Endothelial cell of umbilical vein (primary cell): ENCODE measurements at regions not wholly inside any gene's neighbourhood (a gene's known extent, or its start where the extent isn't known, plus 50 kb on each side); places are given as distances from the start of the nearest gene placed in this dataset.

ENCODE experiments used
- BruUV-seq: library from RNA; stranded (reverse); fragments of 400-500 nt; replicated peaks from 2 replicates; lab custom pipeline; 2021; lab: Mats Ljungman, UMichigan
- CTCF ChIA-PET: fragments of 300-600, 350-600 bp; sonication (Branson Sonifier 250); formaldehyde crosslinking; loops from one replicate; lab custom pipeline; 2021; ENCODE audit warnings: antibody characterized with exemption, inconsistent platforms; lab: Charles Lee
- POLR2A ChIA-PET: fragments of 300-600, 350-600 bp; sonication (Branson Sonifier 250); formaldehyde crosslinking; loops from one replicate; lab custom pipeline; 2021; ENCODE audit warnings: antibody characterized with exemption, inconsistent platforms; lab: Charles Lee
- DNase-seq: peaks from one replicate; pipeline ENCODE4 v3.0.0-alpha.2; 2011; ENCODE audit warnings: low read depth, low spot score
- FAIRE-seq: peaks from 2 replicates; lab custom pipeline; 2011; peaks lifted over from hg19 to GRCh38; lab: Jason Lieb, UNC
- H2AFZ ChIP-seq: 2 replicates; pipeline ENCODE4 v1.6.0; 2012; ENCODE audit warnings: low read depth, low read length, control low read depth, inconsistent platforms
- H3K27ac ChIP-seq: 2 replicates; pipeline ENCODE4 v1.5.1; 2011; ENCODE audit warnings: low read depth, mild to moderate bottlenecking, control low read depth, low read length, moderate library complexity; ENCODE audit not compliant: insufficient read depth
- H3K27me3 ChIP-seq, 2 experiments: 2 replicates each; pipeline versions ENCODE4 v1.6.0 to v1.6.1; 2011; ENCODE audit warnings: low read length in 2 of 2, mixed read lengths in 1 of 2; ENCODE audit not compliant: control insufficient read depth in 2 of 2, insufficient read depth in 2 of 2
- H3K36me3 ChIP-seq, 2 experiments: 2 replicates in 1 of 2; 3 replicates in 1 of 2; pipeline ENCODE4 v1.5.1; 2011; ENCODE audit warnings: low read length in 2 of 2, mild to moderate bottlenecking in 1 of 2, moderate library complexity in 1 of 2; ENCODE audit not compliant: control insufficient read depth in 2 of 2, insufficient read depth in 2 of 2; ENCODE audit errors: extremely low read depth in 1 of 2
- H3K4me1 ChIP-seq: 3 replicates; pipeline ENCODE4 v1.5.1; 2011; ENCODE audit warnings: mild to moderate bottlenecking, low read length; ENCODE audit not compliant: control insufficient read depth, insufficient read depth; ENCODE audit errors: extremely low read depth
- H3K4me2 ChIP-seq: 2 replicates; pipeline ENCODE4 v1.6.1; 2011; ENCODE audit warnings: low read length, control low read depth, mixed read lengths; ENCODE audit not compliant: insufficient read depth
- H3K4me3 ChIP-seq, 3 experiments: fragments of 200-600 bp in 1 of 3; sonication (generic), shearing (Covaris generic) in 1 of 3; replicated peaks in 1 of 3; 2 replicates each; pipeline ENCODE4 v1.5.1; 2011 to 2016; ENCODE audit warnings: control low read depth in 3 of 3, low read length in 3 of 3, mild to moderate bottlenecking in 2 of 3, inconsistent platforms in 1 of 3, low read depth in 1 of 3, moderate library complexity in 1 of 3; ENCODE audit not compliant: insufficient read depth in 1 of 3
- H3K79me2 ChIP-seq: 2 replicates; pipeline ENCODE4 v1.6.0; 2012; ENCODE audit warnings: low read length, inconsistent platforms; ENCODE audit not compliant: control insufficient read depth, insufficient read depth
- H3K9ac ChIP-seq: replicated peaks from 2 replicates; pipeline ENCODE3; 2011; ENCODE audit warnings: low read length, control low read depth; ENCODE audit not compliant: insufficient read depth; ENCODE audit errors: extremely low read depth
- H3K9me1 ChIP-seq: replicated peaks from 3 replicates; pipeline ENCODE4 v1.6.0; 2011; ENCODE audit warnings: mild to moderate bottlenecking, low read length; ENCODE audit not compliant: control insufficient read depth, insufficient read depth; ENCODE audit errors: extremely low read depth
- H3K9me3 ChIP-seq: replicated peaks from 2 replicates; pipeline ENCODE4 v1.5.1; 2012; ENCODE audit warnings: low read length, inconsistent platforms; ENCODE audit not compliant: control insufficient read depth, insufficient read depth
- H4K20me1 ChIP-seq: replicated peaks from 2 replicates; pipeline ENCODE3; 2011; ENCODE audit warnings: mild to moderate bottlenecking, low read length; ENCODE audit not compliant: control insufficient read depth, insufficient read depth; ENCODE audit errors: extremely low read depth
- CTCF ChIP-seq, 2 donors: IDR thresholded peaks; 1 replicate in 1 of 2; 2 replicates in 1 of 2; pipeline ENCODE4 v1.5.1; 2011; ENCODE audit warnings: low read length in 2 of 2, mild to moderate bottlenecking in 2 of 2, moderate library complexity in 2 of 2, control low read depth in 1 of 2, inconsistent platforms in 1 of 2, low read depth in 1 of 2; ENCODE audit not compliant: insufficient read depth in 1 of 2; ENCODE audit errors: extremely low read depth in 1 of 2
- EZH2 ChIP-seq: IDR thresholded peaks from 2 replicates; pipeline ENCODE4 v1.6.1; 2012; ENCODE audit warnings: borderline replicate concordance, low read depth, mild to moderate bottlenecking, moderate library complexity, low read length, inconsistent platforms; ENCODE audit not compliant: severe bottlenecking
- FOS ChIP-seq: IDR thresholded peaks from 2 replicates; pipeline ENCODE4 v1.6.1; 2011; ENCODE audit warnings: mild to moderate bottlenecking, low read length, moderate library complexity, borderline replicate concordance; ENCODE audit not compliant: insufficient read depth
- GATA2 ChIP-seq: IDR thresholded peaks from 2 replicates; pipeline ENCODE4 v1.7.0; 2011; ENCODE audit warnings: low read depth, mild to moderate bottlenecking, moderate library complexity, mixed read lengths, low read length; ENCODE audit not compliant: insufficient read length, insufficient read depth
- JUN ChIP-seq: IDR thresholded peaks from 2 replicates; pipeline ENCODE4 v1.6.1; 2011; ENCODE audit warnings: borderline replicate concordance, low read depth; ENCODE audit not compliant: insufficient read length, insufficient read depth
- MAX ChIP-seq: IDR thresholded peaks from 2 replicates; pipeline ENCODE4 v1.6.1; 2011; ENCODE audit not compliant: insufficient read depth, insufficient read length
- MYC ChIP-seq: IDR thresholded peaks from one replicate; pipeline ENCODE4 v1.6.1; 2011; ENCODE audit warnings: mild to moderate bottlenecking, low read depth, low read length
- POLR2A ChIP-seq: IDR thresholded peaks from 2 replicates; pipeline ENCODE4 v1.6.1; 2012; ENCODE audit warnings: low read depth, mild to moderate bottlenecking, control low read depth, low read length
- dilution Hi-C: fragments of 300-500 bp; cut with MboI; formaldehyde crosslinking; loops from one replicate; pipeline ENCODE4 v1.15.0; 2019; ENCODE audit warnings: low sequenced_read_pairs; ENCODE audit not compliant: extremely low pct_ligation_motif_present
- intact Hi-C: fragments of 100-400 bp; cut with micrococcal nuclease; formaldehyde crosslinking; loops from one replicate; pipeline ENCODE4 v1.10.0; 2022

- BruUV-seq = no TSS peak
- H2AFZ ChIP-seq = no peak overlapping the region
- CTCF ChIA-PET = no interaction called here
These were observed 105.4 kb downstream of the ZNF429 start for GRCh38 chr19:21610787-21611186.

More at GRCh38 chr19:21610787-21611186, 105.4 kb downstream of the ZNF429 start:
- Histone ChIP-seq H3K9ac (no peak overlapping the region), H3K36me3 (no peaks in the 10 kb centered on the region), H4K20me1 (no peaks in the 10 kb centered on the region), H3K4me3 (no peak overlapping the region), H3K79me2 (no peaks in the 10 kb centered on the region), H3K27ac (no peak overlapping the region), H3K9me3 (peaks cover 3% of the 10 kb centered on the region), H3K4me2 (no peak overlapping the region), H3K27me3 (no peaks in the 10 kb centered on the region), H3K9me1 (no peaks in the 10 kb centered on the region), H3K4me1 (no peaks in the 10 kb centered on the region)
- intact Hi-C loops = no loop called here
- no peak for TF ChIP-seq POLR2A
- no peak for TF ChIP-seq MYC
- TF ChIP-seq EZH2 = no peak
- TF ChIP-seq JUN = no peak
- no peak for TF ChIP-seq FOS
- TF ChIP-seq MAX = no peak
- TF ChIP-seq CTCF (IDR thresholded peaks at IDR 0.05; ENCODE audit: extremely low read depth in 1 of 2, insufficient read depth in 1 of 2, low read depth in 1 of 2, low read length in 2 of 2) = no peak
- no peak for TF ChIP-seq GATA2
- POLR2A ChIA-PET = no interaction called here
- DNase-seq (no peak), FAIRE-seq (no peak)
- dilution Hi-C loops = no loop called here
